SK-N-SH treated with all-trans-retinoic acid at 6 μM for 48 hours (cell line): ENCODE measurements at regions not wholly inside any gene's neighbourhood (a gene's known extent, or its start where the extent isn't known, plus 50 kb on each side); places are given as distances from the start of the nearest gene placed in this dataset.

ENCODE experiments used
- ARNTL ChIP-seq: fragments of 450-650 bp; formaldehyde crosslinking; IDR thresholded peaks from 2 replicates; pipeline ENCODE4 v1.5.0; 2020; ENCODE audit warnings: low read depth, mild to moderate bottlenecking, moderate library complexity, borderline replicate concordance
- CSDC2 ChIP-seq: fragments of 250-450 bp; sonication (Bioruptor Pico); IDR thresholded peaks from 2 replicates; pipeline ENCODE4 v1.5.0; 2020; ENCODE audit warnings: mild to moderate bottlenecking, moderate library complexity
- ESRRG ChIP-seq: fragments of 250-450 bp; sonication (Bioruptor Pico); IDR thresholded peaks from 2 replicates; pipeline ENCODE4 v1.6.1; 2021; ENCODE audit warnings: mild to moderate bottlenecking
- GLIS3 ChIP-seq: fragments of 250-450 bp; sonication (Bioruptor Pico); IDR thresholded peaks from 2 replicates; pipeline ENCODE4 v1.5.0; 2020; ENCODE audit warnings: mild to moderate bottlenecking, moderate library complexity
- OSR1 ChIP-seq: fragments of 250-450 bp; sonication (Bioruptor Pico); IDR thresholded peaks from 2 replicates; pipeline ENCODE4 v1.8.0; 2022; ENCODE audit warnings: moderate library complexity, mild to moderate bottlenecking, inconsistent platforms
- SNAI2 ChIP-seq: fragments of 250-450 bp; sonication (Bioruptor Pico); IDR thresholded peaks from 2 replicates; pipeline ENCODE4 v1.5.0; 2020; ENCODE audit warnings: mild to moderate bottlenecking, moderate library complexity
- ZC3H10 ChIP-seq: fragments of 250-450 bp; sonication (Bioruptor Pico); IDR thresholded peaks from 2 replicates; pipeline ENCODE4 v1.5.1; 2021; ENCODE audit warnings: mild to moderate bottlenecking, moderate library complexity
- ZFP3 ChIP-seq: fragments of 250-450 bp; sonication (Bioruptor Pico); IDR thresholded peaks from 2 replicates; pipeline ENCODE4 v1.5.0; 2020; ENCODE audit warnings: mild to moderate bottlenecking, moderate library complexity
- ZFP30 ChIP-seq: fragments of 450-650 bp; formaldehyde crosslinking; IDR thresholded peaks from 2 replicates; pipeline ENCODE4 v1.5.0; 2022; ENCODE audit warnings: mild to moderate bottlenecking, moderate library complexity
- ZNF70 ChIP-seq: fragments of 450-650 bp; formaldehyde crosslinking; IDR thresholded peaks from 2 replicates; pipeline ENCODE4 v1.5.0; 2020; ENCODE audit warnings: mild to moderate bottlenecking, moderate library complexity
- ZNF8 ChIP-seq: fragments of 450-650 bp; formaldehyde crosslinking; IDR thresholded peaks from 2 replicates; pipeline ENCODE4 v1.5.0; 2020; ENCODE audit warnings: mild to moderate bottlenecking, moderate library complexity
- TF ChIP-seq, protein P1 (sequence below): fragments of 250-450 bp; sonication (Bioruptor Pico); IDR thresholded peaks from 2 replicates; pipeline ENCODE4 v1.8.0; 2020; ENCODE audit warnings: mild to moderate bottlenecking, moderate library complexity, borderline replicate concordance
- TF ChIP-seq, protein P2 (sequence below): fragments of 250-450 bp; sonication (Bioruptor Pico); IDR thresholded peaks from 2 replicates; pipeline ENCODE4 v1.5.1; 2020; ENCODE audit warnings: low read depth, mild to moderate bottlenecking, moderate library complexity

DNA sequence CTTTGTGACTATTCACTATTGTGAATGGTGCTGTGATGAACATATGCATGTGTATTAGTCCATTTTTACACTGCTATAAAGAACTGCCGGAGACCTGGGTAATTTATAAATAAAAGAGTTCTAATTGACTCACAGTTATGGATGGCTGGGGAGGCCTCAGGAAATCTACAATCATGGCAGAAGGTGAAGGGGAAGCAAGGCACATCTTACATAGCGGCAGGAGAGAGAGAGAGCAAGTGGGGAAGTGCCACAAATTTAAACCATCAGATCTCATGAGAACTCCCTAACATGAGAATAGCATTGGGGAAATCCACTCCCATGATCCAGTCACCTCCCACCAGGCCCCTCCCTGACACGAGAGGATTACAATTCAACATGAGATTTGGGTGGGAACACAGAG is 90.8 kb downstream of the ATP23 start:
- no peak for TF ChIP-seq ZFP30 (CRISPR knock-in tag)
- TF ChIP-seq ESRRG (CRISPR knock-in tag) = no peak
- TF ChIP-seq CSDC2 (CRISPR knock-in tag) = no peak
- TF ChIP-seq, protein P1, sequence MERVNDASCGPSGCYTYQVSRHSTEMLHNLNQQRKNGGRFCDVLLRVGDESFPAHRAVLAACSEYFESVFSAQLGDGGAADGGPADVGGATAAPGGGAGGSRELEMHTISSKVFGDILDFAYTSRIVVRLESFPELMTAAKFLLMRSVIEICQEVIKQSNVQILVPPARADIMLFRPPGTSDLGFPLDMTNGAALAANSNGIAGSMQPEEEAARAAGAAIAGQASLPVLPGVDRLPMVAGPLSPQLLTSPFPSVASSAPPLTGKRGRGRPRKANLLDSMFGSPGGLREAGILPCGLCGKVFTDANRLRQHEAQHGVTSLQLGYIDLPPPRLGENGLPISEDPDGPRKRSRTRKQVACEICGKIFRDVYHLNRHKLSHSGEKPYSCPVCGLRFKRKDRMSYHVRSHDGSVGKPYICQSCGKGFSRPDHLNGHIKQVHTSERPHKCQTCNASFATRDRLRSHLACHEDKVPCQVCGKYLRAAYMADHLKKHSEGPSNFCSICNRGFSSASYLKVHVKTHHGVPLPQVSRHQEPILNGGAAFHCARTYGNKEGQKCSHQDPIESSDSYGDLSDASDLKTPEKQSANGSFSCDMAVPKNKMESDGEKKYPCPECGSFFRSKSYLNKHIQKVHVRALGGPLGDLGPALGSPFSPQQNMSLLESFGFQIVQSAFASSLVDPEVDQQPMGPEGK (CRISPR knock-in tag) = no peak
- no peak for TF ChIP-seq ZNF70 (CRISPR knock-in tag)
- TF ChIP-seq ZNF8 (CRISPR knock-in tag) = no peak
- no peak for TF ChIP-seq GLIS3 (CRISPR knock-in tag)
- no peak for TF ChIP-seq ZFP3
- TF ChIP-seq ARNTL (CRISPR knock-in tag) = no peak
- TF ChIP-seq, protein P2, sequence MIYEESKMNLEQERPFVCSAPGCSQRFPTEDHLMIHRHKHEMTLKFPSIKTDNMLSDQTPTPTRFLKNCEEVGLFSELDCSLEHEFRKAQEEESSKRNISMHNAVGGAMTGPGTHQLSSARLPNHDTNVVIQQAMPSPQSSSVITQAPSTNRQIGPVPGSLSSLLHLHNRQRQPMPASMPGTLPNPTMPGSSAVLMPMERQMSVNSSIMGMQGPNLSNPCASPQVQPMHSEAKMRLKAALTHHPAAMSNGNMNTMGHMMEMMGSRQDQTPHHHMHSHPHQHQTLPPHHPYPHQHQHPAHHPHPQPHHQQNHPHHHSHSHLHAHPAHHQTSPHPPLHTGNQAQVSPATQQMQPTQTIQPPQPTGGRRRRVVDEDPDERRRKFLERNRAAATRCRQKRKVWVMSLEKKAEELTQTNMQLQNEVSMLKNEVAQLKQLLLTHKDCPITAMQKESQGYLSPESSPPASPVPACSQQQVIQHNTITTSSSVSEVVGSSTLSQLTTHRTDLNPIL = no peak
- no peak for TF ChIP-seq SNAI2
- no peak for TF ChIP-seq OSR1 (CRISPR knock-in tag)
- no peak for TF ChIP-seq ZC3H10 (CRISPR knock-in tag)
